ENCODE measurements at regions not wholly inside any gene's neighbourhood (a gene's known extent, or its start where the extent isn't known, plus 50 kb on each side); places are given as distances from the start of the nearest gene placed in this dataset.

DNA sequence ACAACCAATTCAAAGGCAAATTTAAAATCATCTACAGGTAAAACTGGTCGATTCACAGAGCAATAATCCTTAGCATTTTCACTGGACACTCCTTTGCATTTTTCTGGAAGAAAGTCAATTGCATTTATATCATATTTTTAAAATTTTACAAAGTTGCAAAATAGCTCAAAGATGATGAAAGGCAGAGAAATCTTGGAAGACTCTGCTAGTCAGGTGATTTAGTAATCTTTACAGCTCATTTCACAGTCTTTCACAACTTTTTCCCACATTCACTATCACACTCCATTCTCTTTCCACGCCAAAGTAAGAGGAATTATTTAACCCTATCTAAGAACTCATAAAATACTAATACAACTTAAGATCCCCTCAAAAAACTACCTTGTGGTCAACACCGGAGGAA, 1063.8 kb downstream of the EFNB2 start:
- Histone ChIP-seq H3K9me3 (ENCODE audit: low read depth) (peaks cover 5% of the 10 kb centered on the region), H3K4me3 (no peak overlapping the region), H3F3A (ENCODE audit: insufficient read depth) (no peaks in the 10 kb centered on the region), H3K27ac (no peak overlapping the region), H4K20me1 (ENCODE audit: insufficient read depth) (no peaks in the 10 kb centered on the region), H3K4me1 (ENCODE audit: insufficient read depth) (no peaks in the 10 kb centered on the region), H3K9ac (no peak overlapping the region), H3K9me2 (ENCODE audit: insufficient read depth) (no peaks in the 10 kb centered on the region), H3K4me2 (ENCODE audit: unreplicated experiment) (no peak overlapping the region), H3K27me3 (replicated peaks; ENCODE audit: insufficient read depth) (no peaks in the 10 kb centered on the region), H2AFZ (no peak overlapping the region), H3K36me3 (ENCODE audit: low read depth) (no peaks in the 10 kb centered on the region), H3K79me2 (ENCODE audit: insufficient read depth) (no peaks in the 10 kb centered on the region)
- in situ Hi-C loops (cut with MboI), result no loop called here
- no peak for DNase-seq
- TF ChIP-seq EZH2 (IDR thresholded peaks at IDR 0.05; ENCODE audit: insufficient read depth, poor library complexity, severe bottlenecking) (no peak), EZH2phosphoT487 (IDR thresholded peaks at IDR 0.05; ENCODE audit: insufficient read depth, low read depth) (no peak)
- WGBS, 2 experiments (ENCODE audit: low coverage in 1 of 2, low lambda C conversion rate in 2 of 2, missing lambda C conversion rate in 2 of 2), result 10 to 18% methylated on average over 3 of the region's 3 CpGs

GRCh38 chr13:105466376-105466775, 1069.1 kb downstream of the EFNB2 start:
- Histone ChIP-seq H3K79me2 (ENCODE audit: insufficient read depth) (no peaks in the 10 kb centered on the region), H3K36me3 (ENCODE audit: low read depth) (no peaks in the 10 kb centered on the region), H4K20me1 (ENCODE audit: insufficient read depth) (no peaks in the 10 kb centered on the region), H3K27ac (no peak overlapping the region), H3K27me3 (replicated peaks; ENCODE audit: insufficient read depth) (no peaks in the 10 kb centered on the region), H3K4me2 (ENCODE audit: unreplicated experiment) (no peak overlapping the region), H3K9me2 (ENCODE audit: insufficient read depth) (no peaks in the 10 kb centered on the region), H3K9me3 (ENCODE audit: low read depth) (peaks cover 5% of the 10 kb centered on the region), H3K4me1 (ENCODE audit: insufficient read depth) (no peaks in the 10 kb centered on the region), H3K4me3 (no peak overlapping the region), H3F3A (ENCODE audit: insufficient read depth) (no peaks in the 10 kb centered on the region), H2AFZ (no peak overlapping the region), H3K9ac (no peak overlapping the region)
- no peak for DNase-seq
- in situ Hi-C loops (cut with MboI), result no loop called here
- WGBS, 2 experiments (ENCODE audit: low coverage in 1 of 2, low lambda C conversion rate in 2 of 2, missing lambda C conversion rate in 2 of 2), result 24 to 26% methylated on average over 1 of the region's 1 CpG
- TF ChIP-seq EZH2phosphoT487 (IDR thresholded peaks at IDR 0.05; ENCODE audit: insufficient read depth, low read depth), result no peak
- TF ChIP-seq EZH2 (IDR thresholded peaks at IDR 0.05; ENCODE audit: insufficient read depth, poor library complexity, severe bottlenecking), result no peak

DNA sequence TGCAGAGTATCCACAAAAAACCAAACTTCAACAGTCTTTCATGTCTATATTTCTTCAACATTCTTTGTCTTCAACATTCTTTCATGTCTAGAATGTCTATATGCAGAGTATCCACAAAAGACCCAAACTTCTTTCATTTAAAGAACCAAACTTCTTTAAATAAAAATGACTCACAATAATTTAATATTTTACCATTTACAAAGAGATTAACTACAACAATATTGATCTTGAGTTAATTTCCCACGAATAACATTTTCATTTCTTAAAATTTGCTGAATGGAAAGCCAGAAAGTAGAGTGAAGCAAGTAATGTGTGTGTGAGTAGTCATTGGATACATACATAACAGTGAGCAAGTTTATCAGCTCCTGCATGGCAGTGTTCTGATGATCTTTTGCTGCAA, 1069.7 kb downstream of the EFNB2 start, which contains the start of gene DAOA:
TSS of gene DAOA (plus strand) at position 301 of the 400 bp plus-strand sequence.
- Histone ChIP-seq H3K27ac (no peak within 1 kb of the TSS), H2AFZ (no peak within 1 kb of the TSS), H3K9me2 (ENCODE audit: insufficient read depth) (no peaks in the 10 kb centered on the region), H3K4me3 (no peak within 1 kb of the TSS), H3K27me3 (replicated peaks; ENCODE audit: insufficient read depth) (no peaks in the 10 kb centered on the region), H3K4me1 (ENCODE audit: insufficient read depth) (no peaks in the 10 kb centered on the region), H3F3A (ENCODE audit: insufficient read depth) (no peaks in the 10 kb centered on the region), H3K36me3 (ENCODE audit: low read depth) (no peaks in the 10 kb centered on the region), H4K20me1 (ENCODE audit: insufficient read depth) (no peaks in the 10 kb centered on the region), H3K79me2 (ENCODE audit: insufficient read depth) (no peaks in the 10 kb centered on the region), H3K9ac (no peak within 1 kb of the TSS), H3K4me2 (ENCODE audit: unreplicated experiment) (no peak within 1 kb of the TSS), H3K9me3 (ENCODE audit: low read depth) (peaks cover 5% of the 10 kb centered on the region)
- in situ Hi-C loops (cut with MboI), result no loop called here
- no peak for TF ChIP-seq EZH2 (IDR thresholded peaks at IDR 0.05; ENCODE audit: insufficient read depth, poor library complexity, severe bottlenecking)
- 3 to 4% methylated on average over 1 of the region's 1 CpG for WGBS, 2 experiments (ENCODE audit: low coverage in 1 of 2, low lambda C conversion rate in 2 of 2, missing lambda C conversion rate in 2 of 2)
- no peak for DNase-seq

- no peak overlapping the region for H3K4me3 ChIP-seq
- H3F3A ChIP-seq (ENCODE audit: insufficient read depth), result no peaks in the 10 kb centered on the region
- H3K79me2 ChIP-seq (ENCODE audit: insufficient read depth), result no peaks in the 10 kb centered on the region
- DNase-seq, result no peak
- no peak overlapping the region for H3K4me2 ChIP-seq (ENCODE audit: unreplicated experiment)
- H3K9me2 ChIP-seq (ENCODE audit: insufficient read depth), result no peaks in the 10 kb centered on the region
- no peaks in the 10 kb centered on the region for H3K36me3 ChIP-seq (ENCODE audit: low read depth)
- H2AFZ ChIP-seq, result no peak overlapping the region
- in situ Hi-C loops (cut with MboI), result no loop called here
- no peak overlapping the region for H3K27ac ChIP-seq
- no peaks in the 10 kb centered on the region for H4K20me1 ChIP-seq (ENCODE audit: insufficient read depth)
- peaks cover 5% of the 10 kb centered on the region for H3K9me3 ChIP-seq (ENCODE audit: low read depth)
- TF ChIP-seq EZH2phosphoT487 (IDR thresholded peaks at IDR 0.05; ENCODE audit: insufficient read depth, low read depth) (no peak), EZH2 (IDR thresholded peaks at IDR 0.05; ENCODE audit: insufficient read depth, poor library complexity, severe bottlenecking) (no peak)
- H3K9ac ChIP-seq, result no peak overlapping the region
- H3K4me1 ChIP-seq (ENCODE audit: insufficient read depth), result no peaks in the 10 kb centered on the region
- no peaks in the 10 kb centered on the region for H3K27me3 ChIP-seq (replicated peaks; ENCODE audit: insufficient read depth)
Observed at GRCh38 chr13:105465251-105465650, 1070.2 kb downstream of the EFNB2 start.

DNA sequence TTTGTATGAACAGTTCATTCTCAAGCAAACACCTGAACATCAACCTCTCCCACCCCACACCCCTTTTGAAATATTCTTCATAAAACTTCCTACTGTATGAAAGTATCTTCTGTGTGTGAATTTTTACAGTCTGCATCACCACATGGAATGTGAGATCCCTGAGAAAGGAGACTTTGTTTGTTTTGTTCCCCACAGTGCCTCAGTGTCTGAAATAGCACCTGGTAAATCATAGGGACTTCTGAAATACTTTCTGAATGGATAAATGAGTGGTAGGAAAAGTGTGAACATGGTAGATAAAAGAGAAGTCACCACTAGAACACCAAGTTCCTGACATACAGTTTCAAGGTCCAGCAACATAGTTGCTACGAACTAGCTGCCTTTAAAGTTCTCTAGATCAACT, 1071.2 kb downstream of the EFNB2 start:
- TF ChIP-seq EZH2phosphoT487 (IDR thresholded peaks at IDR 0.05; ENCODE audit: insufficient read depth, low read depth), result no peak
- TF ChIP-seq EZH2 (IDR thresholded peaks at IDR 0.05; ENCODE audit: insufficient read depth, poor library complexity, severe bottlenecking), result no peak
- WGBS, 2 experiments (ENCODE audit: low coverage in 1 of 2, low lambda C conversion rate in 2 of 2, missing lambda C conversion rate in 2 of 2), result 4 to 7% methylated on average over 1 of the region's 1 CpG
- no peaks in the 10 kb centered on the region for H3K79me2 ChIP-seq (ENCODE audit: insufficient read depth)
- no peaks in the 10 kb centered on the region for H3K27me3 ChIP-seq (replicated peaks; ENCODE audit: insufficient read depth)
- no peak overlapping the region for H3K4me3 ChIP-seq
- no peaks in the 10 kb centered on the region for H3K4me1 ChIP-seq (ENCODE audit: insufficient read depth)
- H3K27ac ChIP-seq, result no peak overlapping the region
- H3K9me2 ChIP-seq (ENCODE audit: insufficient read depth), result no peaks in the 10 kb centered on the region
- no peak overlapping the region for H3K4me2 ChIP-seq (ENCODE audit: unreplicated experiment)
- DNase-seq, result no peak
- no peaks in the 10 kb centered on the region for H3F3A ChIP-seq (ENCODE audit: insufficient read depth)
- H3K9ac ChIP-seq, result no peak overlapping the region
- H3K36me3 ChIP-seq (ENCODE audit: low read depth), result no peaks in the 10 kb centered on the region
- H4K20me1 ChIP-seq (ENCODE audit: insufficient read depth), result no peaks in the 10 kb centered on the region
- in situ Hi-C loops (cut with MboI), result no loop called here
- H2AFZ ChIP-seq, result no peak overlapping the region
- no peaks in the 10 kb centered on the region for H3K9me3 ChIP-seq (ENCODE audit: low read depth)
